ENCODE measurements at regions not wholly inside any gene's neighbourhood (a gene's known extent, or its start where the extent isn't known, plus 50 kb on each side); places are given as distances from the start of the nearest gene placed in this dataset.

GRCh38 chr4:120158046-120158445 is 91.4 kb upstream of the MAD2L1 start:
- no peak for DNase-seq (ENCODE audit: extremely low read depth, low read depth)
- TF ChIP-seq CTCF (IDR thresholded peaks at IDR 0.05; ENCODE audit: low read depth, low read length) = no peak

- peak; percentile 39 for DNase-seq (ENCODE audit: extremely low read depth, low read depth)
- TF ChIP-seq CTCF (IDR thresholded peaks at IDR 0.05; ENCODE audit: low read depth, low read length) = peak; percentile 47
Measured at GRCh38 chr4:120156120-120156718, 89.6 kb upstream of the MAD2L1 start.

GRCh38 chr4:120155287-120155686 is 88.6 kb upstream of the MAD2L1 start:
- DNase-seq (ENCODE audit: extremely low read depth, low read depth) = no peak
- TF ChIP-seq CTCF (IDR thresholded peaks at IDR 0.05; ENCODE audit: low read depth, low read length) = no peak

GRCh38 chr4:120144634-120145033 is 78.0 kb upstream of the MAD2L1 start:
- DNase-seq (ENCODE audit: extremely low read depth, low read depth) = no peak
- TF ChIP-seq CTCF (IDR thresholded peaks at IDR 0.05; ENCODE audit: low read depth, low read length) = no peak

- DNase-seq (ENCODE audit: extremely low read depth, low read depth) = no peak
- TF ChIP-seq CTCF (IDR thresholded peaks at IDR 0.05; ENCODE audit: low read depth, low read length) = no peak
Measured at GRCh38 chr4:120144041-120144440, 77.4 kb upstream of the MAD2L1 start.

- no peak for DNase-seq (ENCODE audit: extremely low read depth, low read depth)
- no peak for TF ChIP-seq CTCF (IDR thresholded peaks at IDR 0.05; ENCODE audit: low read depth, low read length)
Measured at GRCh38 chr4:120139392-120139791, 72.7 kb upstream of the MAD2L1 start.

GRCh38 chr4:120132935-120133334 is 66.3 kb upstream of the MAD2L1 start:
- TF ChIP-seq CTCF (IDR thresholded peaks at IDR 0.05; ENCODE audit: low read depth, low read length) = no peak
- no peak for DNase-seq (ENCODE audit: extremely low read depth, low read depth)

Measured in AG09319 (cell line).